Muscle of back (tissue), 3 donors: ENCODE measurements at regions not wholly inside any gene's neighbourhood (a gene's known extent, or its start where the extent isn't known, plus 50 kb on each side); places are given as distances from the start of the nearest gene placed in this dataset.

Source experiments
- DNase-seq, 3 donors: peaks; one replicate each; pipeline versions ENCODE4 v3.0.0 to v3.0.0-alpha.2; 2013

DNA sequence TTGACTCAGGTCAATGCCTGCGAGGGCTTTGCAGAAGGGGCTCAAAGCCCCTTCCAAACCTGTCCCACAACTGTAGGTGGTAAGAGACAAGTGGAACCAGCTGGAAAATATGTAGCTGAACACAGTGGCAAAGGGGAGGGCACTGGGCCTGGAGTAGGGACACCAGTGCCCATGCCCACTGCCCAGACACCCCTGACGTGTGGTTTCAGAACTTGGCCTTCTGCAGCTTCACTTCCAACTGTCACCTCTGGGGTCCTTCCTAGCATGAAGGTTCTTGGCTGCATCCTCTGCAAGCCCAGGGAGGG is 233.1 kb upstream of the IRX1 start:
- DNase-seq = no peak

DNA sequence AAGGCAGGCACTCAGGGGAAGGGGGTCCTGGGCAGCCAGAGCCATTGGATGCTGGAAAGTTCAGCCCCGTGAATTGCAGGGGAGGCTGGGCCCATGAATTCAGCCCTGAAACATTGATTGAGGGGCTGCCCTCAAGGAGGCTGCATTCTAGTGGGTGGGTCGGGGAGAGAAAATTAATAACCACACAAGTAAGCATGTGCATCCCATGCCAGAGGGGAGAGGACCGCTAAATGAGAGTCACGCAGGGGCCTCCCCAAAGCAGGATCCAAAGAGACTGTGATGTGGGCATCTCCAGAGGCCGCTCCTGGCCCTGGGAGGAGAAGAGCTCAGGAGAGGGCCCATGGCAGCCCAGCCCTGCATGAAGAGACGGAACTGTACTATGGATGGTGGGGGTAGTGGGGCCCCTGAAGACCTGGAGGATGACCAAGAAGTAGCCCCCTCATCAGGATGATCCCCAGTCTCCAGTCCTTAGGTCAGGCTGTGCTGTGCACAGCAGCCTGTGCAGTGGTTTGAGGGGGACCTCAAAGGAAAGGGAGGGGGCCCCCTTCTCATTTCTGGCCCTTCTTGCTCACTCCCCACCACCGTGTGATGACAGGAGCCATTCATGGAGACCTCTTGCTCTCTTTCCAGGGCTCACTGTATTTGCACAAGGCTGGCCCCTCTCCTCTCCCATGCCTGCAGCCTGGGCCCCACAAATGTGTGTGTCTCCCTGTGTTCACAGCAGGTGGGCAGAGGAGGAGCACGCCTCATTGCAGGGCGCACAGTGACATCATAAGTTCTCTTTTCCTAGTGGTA is 233.6 kb upstream of the IRX1 start:
- no peak for DNase-seq

DNA sequence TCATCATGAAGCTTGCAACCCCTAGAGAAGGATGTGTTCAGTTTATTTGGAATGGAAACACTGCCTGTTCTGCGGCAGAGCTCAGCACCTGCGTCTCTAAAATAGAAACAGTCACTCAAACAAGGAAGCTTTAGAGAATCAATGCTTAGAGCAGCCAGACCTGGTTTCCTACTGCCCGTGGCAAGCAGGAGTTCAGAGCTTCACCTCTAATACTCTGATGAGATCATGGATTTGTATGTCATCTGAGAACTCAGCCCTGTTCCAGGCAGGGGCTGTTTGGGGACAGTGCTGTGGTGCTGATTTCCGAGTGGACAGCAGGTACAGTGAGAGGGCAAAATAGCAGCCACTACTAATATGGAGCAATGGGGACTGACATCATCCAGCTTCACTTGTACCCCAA is 236.0 kb upstream of the IRX1 start:
- no peak for DNase-seq

DNA sequence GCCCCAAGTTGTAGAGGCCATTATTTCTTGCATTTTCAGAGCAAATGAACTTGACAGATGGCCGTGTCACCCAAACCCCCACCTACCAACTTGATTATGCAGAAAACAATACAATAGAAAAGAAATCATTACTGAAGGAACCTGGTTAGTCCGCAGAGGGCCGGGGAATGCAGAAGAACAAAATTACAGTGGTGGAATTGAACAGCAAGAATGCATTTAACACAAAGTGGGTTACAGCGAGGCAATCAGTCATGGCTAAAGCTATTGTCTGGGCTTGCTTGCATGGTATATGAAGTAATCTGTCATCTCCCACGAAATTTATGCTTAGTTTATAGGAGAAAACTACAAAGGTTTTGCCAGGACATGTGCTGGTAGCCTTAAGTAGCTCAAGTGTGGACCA is 238.3 kb upstream of the IRX1 start:
- DNase-seq = no peak

DNA sequence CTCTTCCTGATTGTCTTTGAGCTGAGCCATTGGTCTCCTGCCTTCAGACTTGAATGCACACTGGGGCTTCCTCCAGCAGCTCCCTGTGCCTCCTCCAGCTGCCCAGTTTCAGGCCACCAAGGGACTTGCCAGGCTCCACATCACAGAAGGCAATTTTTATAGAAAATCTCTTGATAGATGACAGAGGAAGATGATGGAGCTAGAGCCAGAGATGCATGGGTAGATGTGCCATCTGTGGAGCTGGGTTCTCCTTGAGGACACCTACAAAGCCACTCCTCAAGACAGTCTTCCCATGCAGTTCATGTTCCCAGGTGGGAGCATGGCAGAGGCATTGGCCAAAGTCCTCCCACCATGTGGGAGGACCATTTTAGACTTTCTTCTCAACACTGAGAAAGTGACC is 239.6 kb upstream of the IRX1 start:
- DNase-seq = no peak

DNA sequence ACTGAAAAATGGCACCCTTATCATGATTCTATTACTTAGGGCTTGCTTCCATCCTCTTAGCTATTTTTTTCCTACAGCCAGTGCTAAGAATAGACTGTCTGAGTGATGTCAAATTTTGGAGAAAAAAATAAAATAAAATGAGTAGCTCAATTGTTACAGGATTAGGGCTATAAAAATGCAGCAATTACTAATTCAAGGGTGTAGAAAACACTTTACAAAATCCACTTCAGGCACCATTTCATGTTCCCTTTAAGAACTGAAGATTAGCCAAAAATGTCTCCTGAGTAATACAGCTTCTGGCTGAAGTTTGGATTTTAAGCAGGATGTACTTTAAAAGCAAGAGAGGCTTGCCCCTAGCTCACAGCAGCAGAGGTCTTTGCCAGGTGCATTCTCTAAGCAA is 240.5 kb upstream of the IRX1 start:
- DNase-seq = peak; percentile 7 to 76 (median 26)

DNA sequence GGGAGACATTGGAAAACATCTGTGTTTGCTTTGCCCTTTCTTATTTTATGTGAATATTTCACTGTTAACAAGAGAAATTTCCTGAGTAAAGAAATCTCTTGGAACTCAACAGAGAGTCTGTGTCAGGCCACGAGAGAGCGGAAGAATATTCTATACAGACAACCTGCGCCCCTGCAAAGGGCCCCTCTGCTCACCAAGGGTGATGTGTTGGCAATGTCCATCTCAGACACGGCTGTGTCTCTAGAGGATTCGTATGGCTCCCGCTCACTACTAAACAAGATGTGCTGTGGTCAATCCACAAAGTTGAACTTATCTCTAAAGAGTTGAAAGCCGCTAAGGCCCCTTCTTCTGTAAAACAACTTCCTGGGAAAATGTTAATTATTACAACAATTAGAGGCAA is 241.0 kb upstream of the IRX1 start:
- no peak for DNase-seq

DNA sequence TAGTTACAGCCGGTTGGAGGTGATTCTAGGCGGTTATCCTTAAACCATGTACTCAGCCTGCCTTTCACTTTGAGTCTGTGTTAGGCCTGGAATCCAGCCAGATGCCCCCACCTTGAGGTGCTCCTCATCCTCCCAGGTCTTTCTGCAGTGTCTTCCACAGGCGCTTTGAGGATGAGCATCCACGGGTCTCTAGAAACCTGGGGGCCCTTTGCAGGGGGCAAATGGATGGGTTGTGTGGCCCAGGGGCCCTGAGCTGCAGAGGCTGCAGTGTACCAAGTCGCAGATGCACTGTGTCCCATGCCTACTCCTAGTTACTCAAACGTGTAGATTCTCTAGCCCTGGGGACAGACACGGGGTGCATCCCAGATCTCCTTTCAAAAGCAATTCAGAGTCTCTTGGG is 242.1 kb upstream of the IRX1 start:
- DNase-seq = no peak

- no peak for DNase-seq
Observed at GRCh38 chr5:3352711-3353110, 242.9 kb upstream of the IRX1 start.

GRCh38 chr5:3351581-3352442 is 243.8 kb upstream of the IRX1 start:
- DNase-seq = no peak

DNA sequence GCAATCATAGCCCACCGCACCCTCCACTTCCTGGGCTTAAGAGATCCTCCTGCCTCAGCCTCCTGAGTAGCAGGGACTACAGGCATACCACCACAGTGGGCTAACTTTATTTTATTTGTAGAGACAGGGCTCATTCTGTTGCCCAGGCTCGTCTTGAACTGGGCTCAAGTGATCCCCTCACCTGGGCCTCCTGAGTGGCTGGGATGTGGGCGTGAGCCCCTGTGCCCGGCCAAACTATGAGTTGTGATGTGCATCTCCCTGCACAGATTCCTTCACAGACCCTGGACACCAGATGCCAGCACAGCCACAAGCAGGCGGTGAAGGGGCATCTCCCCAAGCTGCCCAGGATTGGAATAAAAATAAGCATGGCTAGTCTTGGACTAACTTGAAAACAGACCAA is 244.9 kb upstream of the IRX1 start:
- no peak for DNase-seq

DNA sequence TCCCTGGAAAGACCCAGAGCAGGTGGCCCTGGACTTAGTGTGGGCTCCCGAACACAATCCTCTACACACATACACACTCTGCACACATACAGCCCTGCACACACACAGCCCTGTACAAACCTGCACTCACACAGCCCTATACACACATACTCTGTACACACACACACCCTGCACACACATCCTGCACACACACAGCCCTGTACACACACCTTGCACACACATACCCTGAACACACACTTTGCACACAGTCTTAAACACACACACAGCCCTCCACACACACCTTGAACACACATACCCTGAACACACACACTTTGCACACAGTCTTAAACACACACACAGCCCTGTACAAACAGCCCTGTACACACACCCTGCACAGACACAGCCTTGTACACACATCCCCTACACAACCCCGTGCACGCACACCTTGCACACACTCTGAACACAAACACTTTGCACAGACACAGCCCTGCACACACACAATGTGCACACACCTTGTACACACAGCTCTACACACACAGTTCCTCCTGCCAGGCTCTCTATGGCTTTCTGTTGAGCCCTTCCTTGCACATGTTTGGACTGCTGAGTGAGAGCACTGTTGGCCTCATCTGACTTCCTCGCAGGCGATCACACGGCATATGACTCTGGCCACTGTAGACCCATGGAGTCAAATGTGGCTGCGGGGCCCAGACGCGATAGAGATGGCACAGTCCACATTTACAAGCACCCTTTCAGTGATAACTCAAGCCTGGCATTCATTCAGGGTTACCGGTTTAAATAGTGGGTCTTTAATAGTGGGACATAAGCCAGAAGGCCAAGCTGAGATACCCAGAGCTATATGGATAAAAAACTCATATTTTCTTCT is 245.7 kb upstream of the IRX1 start:
- no peak for DNase-seq

- no peak for DNase-seq
Observed at GRCh38 chr5:3348576-3349535, 246.8 kb upstream of the IRX1 start.

DNA sequence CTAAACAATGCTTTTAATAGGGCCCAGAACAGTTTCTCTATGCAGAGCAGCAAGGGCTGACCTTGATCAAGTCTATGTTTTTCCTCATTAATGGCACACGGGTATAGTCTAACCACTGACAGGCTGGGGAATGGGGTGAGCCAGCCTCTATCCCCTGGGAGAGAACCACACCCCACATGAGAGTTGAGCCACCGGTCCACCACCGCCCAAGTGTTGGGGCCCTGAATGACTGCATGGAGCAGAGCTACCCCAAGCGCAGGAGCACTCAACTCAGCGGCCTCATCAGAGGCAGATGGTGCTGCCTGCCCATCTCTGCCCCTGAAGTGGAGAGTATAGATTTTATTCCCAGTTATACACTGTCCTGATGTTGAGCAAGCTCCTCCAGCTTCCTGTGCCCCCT is 247.9 kb upstream of the IRX1 start:
- DNase-seq = no peak

- no peak for DNase-seq
Observed at GRCh38 chr5:3346111-3346820, 249.4 kb upstream of the IRX1 start.

DNA sequence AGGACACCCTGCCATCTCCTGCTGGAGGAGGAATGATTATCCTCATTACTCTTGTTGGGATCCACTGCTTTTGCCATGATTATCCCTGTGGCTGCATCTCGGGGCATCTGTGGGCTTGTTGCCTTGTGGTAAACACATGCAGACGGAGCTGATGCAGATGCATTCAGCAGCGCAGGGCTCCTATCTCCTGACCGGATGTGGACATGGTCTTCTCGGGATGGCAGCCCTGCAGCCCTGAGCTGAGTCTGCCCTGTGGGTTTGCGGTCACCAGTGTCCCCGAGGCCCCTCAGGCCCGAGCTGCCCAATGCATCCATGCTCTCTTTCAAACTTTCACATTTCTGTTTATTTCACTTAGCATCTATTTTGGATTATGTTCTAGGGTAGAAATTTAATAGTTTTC is 250.4 kb upstream of the IRX1 start:
- DNase-seq = no peak

DNA sequence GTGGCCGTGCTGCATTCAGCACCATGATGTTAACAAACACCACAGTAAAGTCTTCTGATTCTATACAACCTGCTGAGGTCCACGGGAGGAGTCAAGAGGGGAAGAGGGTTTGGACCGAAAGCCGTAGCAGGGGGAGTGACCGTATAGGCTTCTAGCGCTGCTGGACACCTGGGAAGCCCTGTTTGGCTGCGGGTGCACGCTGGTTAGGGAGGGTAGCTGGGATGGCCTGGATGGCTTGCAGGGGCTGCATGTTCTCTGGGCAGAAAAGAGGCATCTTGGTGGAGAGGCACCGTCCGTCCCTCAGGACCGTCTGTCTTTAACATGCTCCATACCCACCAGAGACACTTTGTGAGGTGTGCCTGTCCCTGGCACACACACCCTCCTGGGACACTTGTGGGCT is 251.0 kb upstream of the IRX1 start:
- no peak for DNase-seq

GRCh38 chr5:3343911-3344310 is 251.7 kb upstream of the IRX1 start:
- no peak for DNase-seq

GRCh38 chr5:3343211-3343610 is 252.4 kb upstream of the IRX1 start:
- no peak for DNase-seq

DNA sequence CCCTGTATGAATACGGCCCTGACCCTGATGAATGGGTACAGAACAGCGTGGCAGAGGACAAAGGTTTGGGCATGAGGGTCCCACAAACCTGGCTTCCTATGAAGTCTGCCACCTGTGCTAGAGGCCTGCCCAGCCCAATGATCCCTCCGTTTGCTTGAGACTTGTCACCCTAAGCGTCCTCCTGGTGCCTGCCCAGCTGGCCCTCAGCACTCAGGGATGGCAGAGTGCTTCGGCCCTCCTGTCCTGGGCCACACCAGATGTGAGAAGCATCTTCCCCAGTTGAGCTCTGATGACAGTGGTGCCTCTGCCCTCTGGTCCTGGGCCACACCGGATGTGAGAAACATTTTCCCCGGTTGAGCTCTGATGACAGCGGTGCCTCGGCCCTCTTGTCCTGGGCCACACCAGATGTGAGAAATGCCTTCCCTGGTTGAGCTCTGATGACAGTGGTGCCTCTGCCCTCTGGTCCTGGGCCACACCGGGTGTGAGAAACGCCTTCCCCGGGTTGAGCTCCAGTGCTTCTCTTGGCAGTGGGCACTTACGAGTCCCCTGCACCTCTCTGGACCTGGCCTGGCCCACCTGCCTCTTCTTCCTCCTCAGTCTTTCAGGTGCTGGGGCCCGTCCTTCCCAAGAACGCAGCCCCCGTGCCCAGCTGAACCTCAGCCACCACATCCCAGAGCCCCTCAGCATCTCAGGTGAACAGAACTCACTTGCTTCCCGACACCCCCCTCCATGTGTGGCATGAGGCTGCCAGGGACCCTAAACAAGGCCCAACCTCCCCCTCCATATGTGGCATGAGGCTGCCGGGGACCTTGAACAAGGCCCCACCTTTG is 253.1 kb upstream of the IRX1 start:
- no peak for DNase-seq
